GM12878 (cell line): ENCODE measurements at regions not wholly inside any gene's neighbourhood (a gene's known extent, or its start where the extent isn't known, plus 50 kb on each side); places are given as distances from the start of the nearest gene placed in this dataset.

Source experiments
- ATAC-seq: fragments of 200-7000 bp; cut with Tn5 transposase; 3 replicates; pipeline ENCODE4 v1.9.1; 2020; ENCODE audit warnings: mild to moderate bottlenecking, moderate library complexity
- BruUV-seq: library from RNA; stranded (reverse); fragments of 400-500 nt; replicated peaks from 2 replicates; lab custom pipeline; 2021; lab: Mats Ljungman, UMichigan
- CTCF ChIA-PET: fragments of 300-600 bp; sonication (Branson Sonifier 250); formaldehyde crosslinking; extraction: SDS; loops from one replicate; lab custom pipeline; 2021; ENCODE audit warnings: inconsistent platforms; lab: Yijun Ruan, JAX
- POLR2A ChIA-PET: fragments of 350-600 bp; formaldehyde crosslinking; extraction: SDS; loops from one replicate; lab custom pipeline; 2021; ENCODE audit warnings: inconsistent platforms; lab: Charles Lee
- RAD21 ChIA-PET: fragments of 300-600 bp; sonication (Branson Sonifier 250); formaldehyde crosslinking; loops from one replicate; lab custom pipeline; 2023; ENCODE audit warnings: antibody characterized with exemption; ENCODE audit not compliant: unreplicated experiment; lab: Charles Lee
- SMC1A ChIA-PET: fragments of 300-600 bp; sonication (Branson Sonifier 250); formaldehyde crosslinking; loops from one replicate; lab custom pipeline; 2023; ENCODE audit not compliant: unreplicated experiment, uncharacterized antibody; lab: Charles Lee
- DNase-seq: peaks from one replicate; pipeline ENCODE4 v3.0.0-alpha.2; 2011; ENCODE audit warnings: low read depth, low spot score
- FAIRE-seq: peaks from 3 replicates; lab custom pipeline; 2011; peaks lifted over from hg19 to GRCh38; lab: Jason Lieb, UNC
- H2AFZ ChIP-seq: 2 replicates; pipeline ENCODE4 v1.6.0; 2011; ENCODE audit warnings: low read depth, low read length, control low read depth; ENCODE audit not compliant: control insufficient read depth
- H3K27ac ChIP-seq: 2 replicates; pipeline ENCODE4 v1.5.1; 2011; ENCODE audit warnings: control low read depth; ENCODE audit not compliant: control insufficient read depth, insufficient read depth
- H3K27me3 ChIP-seq, 2 experiments: replicated peaks in 1 of 2; 2 replicates each; pipeline versions ENCODE4 v1.6.0 to v1.6.1; 2011; ENCODE audit warnings: low read length in 1 of 2; ENCODE audit not compliant: control insufficient read depth in 2 of 2, insufficient read depth in 2 of 2
- H3K36me3 ChIP-seq, 2 experiments: 2 replicates each; pipeline ENCODE4 v1.5.1; 2011; ENCODE audit warnings: low read length in 1 of 2; ENCODE audit not compliant: control insufficient read depth in 2 of 2, insufficient read depth in 2 of 2
- H3K4me1 ChIP-seq: 2 replicates; pipeline ENCODE4 v1.6.1; 2011; ENCODE audit warnings: mild to moderate bottlenecking, low read length, moderate library complexity, mixed read lengths; ENCODE audit not compliant: control insufficient read depth, insufficient read depth
- H3K4me2 ChIP-seq: 2 replicates; pipeline ENCODE4 v1.6.0; 2011; ENCODE audit warnings: control low read depth; ENCODE audit not compliant: control insufficient read depth, insufficient read depth
- H3K4me3 ChIP-seq: fragments of 200-600 bp; sonication (generic); 2 replicates; pipeline ENCODE4 v1.5.1; 2016
- H3K79me2 ChIP-seq: 2 replicates; pipeline ENCODE4 v1.6.0; 2011; ENCODE audit warnings: low read length; ENCODE audit not compliant: control insufficient read depth, insufficient read depth
- H3K9ac ChIP-seq: 2 replicates; pipeline ENCODE4 v1.8.0; 2011; ENCODE audit warnings: low read length, control low read depth, mixed read lengths; ENCODE audit not compliant: control insufficient read depth, insufficient read depth
- H3K9me3 ChIP-seq: replicated peaks from 3 replicates; pipeline ENCODE4 v1.5.1; 2011; ENCODE audit warnings: mild to moderate bottlenecking, low read length; ENCODE audit not compliant: control insufficient read depth, insufficient read depth
- H4K20me1 ChIP-seq: 2 replicates; pipeline ENCODE4 v1.6.0; 2011; ENCODE audit not compliant: control insufficient read depth, insufficient read depth
- BACH1 ChIP-seq: fragments of 450-650 bp; IDR thresholded peaks from 2 replicates; pipeline ENCODE4 v1.6.1; 2017; ENCODE audit warnings: mild to moderate bottlenecking, borderline replicate concordance
- BHLHE40 ChIP-seq, 2 experiments: fragments of 450-650 bp in 1 of 2; IDR thresholded peaks; 2 replicates each; pipeline ENCODE4 v1.6.1; 2011 to 2017; ENCODE audit warnings: low read depth in 2 of 2, borderline replicate concordance in 1 of 2, improper control_type of control experiment in 1 of 2, low read length in 1 of 2, mild to moderate bottlenecking in 1 of 2
- CBX3 ChIP-seq: fragments of 200-600 bp; sonication (generic); IDR thresholded peaks from 2 replicates; pipeline ENCODE4 v1.6.1; 2016; ENCODE audit warnings: low read depth, borderline replicate concordance
- ETV6 ChIP-seq, 2 experiments: fragments of 450-650 bp in 1 of 2; IDR thresholded peaks in 1 of 2; conservative IDR thresholded peaks in 1 of 2; 2 replicates each; pipeline ENCODE4 v1.6.1; 2014; ENCODE audit warnings: antibody characterized with exemption in 1 of 2, borderline replicate concordance in 1 of 2, low read depth in 1 of 2, mild to moderate bottlenecking in 1 of 2, moderate library complexity in 1 of 2
- EZH2 ChIP-seq: IDR thresholded peaks from 2 replicates; pipeline ENCODE4 v1.6.1; 2012; ENCODE audit warnings: low read depth, mild to moderate bottlenecking, control low read depth, inconsistent platforms, low read length, borderline replicate concordance; ENCODE audit not compliant: control insufficient read depth
- GABPA ChIP-seq: IDR thresholded peaks from 2 replicates; pipeline ENCODE4 v1.6.1; 2014; ENCODE audit warnings: antibody characterized with exemption, low read depth, mild to moderate bottlenecking, inconsistent platforms
- KDM1A ChIP-seq: fragments of 200-600 bp; sonication (generic); IDR thresholded peaks from 2 replicates; pipeline ENCODE4 v1.6.1; 2016; ENCODE audit warnings: borderline replicate concordance
- NFYA ChIP-seq: IDR thresholded peaks from 2 replicates; pipeline ENCODE4 v1.6.1; 2011; ENCODE audit warnings: low read depth, mild to moderate bottlenecking, low read length, improper control_type of control experiment, borderline replicate concordance
- NR2F1 ChIP-seq: fragments of 450-650 bp; conservative IDR thresholded peaks from 2 replicates; pipeline ENCODE4 v1.6.1; 2017; ENCODE audit warnings: mild to moderate bottlenecking
- PAX8 ChIP-seq: fragments of 450-650 bp; IDR thresholded peaks from 2 replicates; pipeline ENCODE4 v1.6.1; 2017; ENCODE audit warnings: mild to moderate bottlenecking, moderate library complexity
- PML ChIP-seq: IDR thresholded peaks from 2 replicates; pipeline ENCODE4 v1.6.1; 2012; ENCODE audit warnings: low read length, inconsistent platforms
- POU2F2 ChIP-seq: IDR thresholded peaks from 3 replicates; pipeline ENCODE4 v1.6.1; 2011; ENCODE audit warnings: low read depth, mild to moderate bottlenecking, low read length, borderline replicate concordance
- RAD51 ChIP-seq: fragments of 450-650 bp; IDR thresholded peaks from 2 replicates; pipeline ENCODE4 v1.6.1; 2016; ENCODE audit warnings: moderate library complexity, mild to moderate bottlenecking, inconsistent platforms
- SUPT20H ChIP-seq: IDR thresholded peaks from 2 replicates; pipeline ENCODE4 v1.6.1; 2011; ENCODE audit warnings: low read depth, mild to moderate bottlenecking, low read length, moderate library complexity, borderline replicate concordance; ENCODE audit not compliant: control insufficient read depth
- YBX1 ChIP-seq: fragments of 450-650 bp; IDR thresholded peaks from 2 replicates; pipeline ENCODE4 v1.6.1; 2016; ENCODE audit warnings: antibody characterized with exemption
- ZSCAN29 ChIP-seq: fragments of 450-650 bp; IDR thresholded peaks from 2 replicates; pipeline ENCODE4 v1.6.1; 2017; ENCODE audit warnings: mild to moderate bottlenecking, moderate library complexity
- WGBS: methylation state at CpG from one replicate; pipeline ENCODE4 v1.1.6; 2016; ENCODE audit warnings: low lambda C conversion rate; ENCODE audit not compliant: insufficient replicate concordance, insufficient coverage; ENCODE audit errors: missing lambda C conversion rate; 5-methylcytosine and 5-hydroxymethylcytosine counted together
- in situ Hi-C: fragments of 300-500 bp; cut with MboI; formaldehyde crosslinking; loops from 9 replicates; pipeline ENCODE4 v1.14.3; 2018; ENCODE audit warnings: mixed read lengths
- intact Hi-C: fragments of 100-400 bp; cut with micrococcal nuclease; formaldehyde crosslinking; loops from one replicate; pipeline ENCODE4 v1.14.2; 2022; ENCODE audit not compliant: unreplicated experiment
- TF ChIP-seq, protein P1 (sequence below): IDR thresholded peaks from 2 replicates; pipeline ENCODE4 v1.6.1; 2012; ENCODE audit warnings: low read depth, low read length, improper control_type of control experiment
- TF ChIP-seq, protein P2 (sequence below): fragments of 450-650 bp; IDR thresholded peaks from 2 replicates; pipeline ENCODE4 v1.6.1; 2016; ENCODE audit warnings: mild to moderate bottlenecking, moderate library complexity, borderline replicate concordance
- TF ChIP-seq, protein P3 (sequence below): fragments of 450-650 bp; IDR thresholded peaks from 2 replicates; pipeline ENCODE4 v1.6.1; 2014; ENCODE audit warnings: mild to moderate bottlenecking

DNA sequence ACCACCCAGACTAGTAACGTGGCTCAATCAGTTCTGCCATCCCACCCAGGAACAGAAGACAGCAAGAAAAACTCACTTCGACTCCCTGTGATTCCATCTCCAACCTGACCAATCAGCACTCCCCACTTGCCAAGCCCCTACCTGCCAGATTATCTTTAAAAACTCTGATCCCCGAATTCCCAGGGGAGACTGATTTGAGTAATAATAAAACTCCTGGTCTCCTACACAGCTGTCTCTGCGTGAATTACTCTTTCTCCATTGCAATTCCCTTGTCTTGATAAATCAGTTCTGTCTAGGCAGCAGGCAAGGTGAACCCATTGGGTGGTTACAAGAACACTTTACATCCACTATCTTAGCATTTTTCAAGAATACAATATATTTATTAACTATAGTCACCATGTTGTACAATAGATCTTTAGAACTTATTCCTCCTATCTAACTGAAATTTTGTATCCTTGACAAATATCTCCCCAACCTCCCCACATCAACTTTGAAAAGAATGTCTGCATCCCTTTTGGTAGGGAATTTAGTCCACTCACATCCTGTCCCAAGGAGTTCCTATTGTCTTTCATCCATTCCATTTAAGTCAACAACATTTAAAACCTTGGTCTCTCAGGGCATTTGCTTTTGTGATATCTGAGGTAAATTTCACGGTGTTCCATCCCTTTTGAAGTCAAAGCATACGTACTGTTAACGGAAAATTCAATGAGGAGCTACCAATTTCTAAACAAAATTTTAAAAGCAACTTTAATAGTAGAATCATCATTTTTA lies 163.7 kb downstream of the MACC1 start:
- ChIA-PET POLR2A (no interaction called here), SMC1A (interaction anchor here (2.0 kb wide), 1 partner anchor 31 kb away, joined by 5 read pairs; no protein-coding TSS in a partner anchor), RAD21 (no interaction called here), CTCF (no interaction called here)
- Histone ChIP-seq H2AFZ (no peak overlapping the region), H3K4me3 (no peak overlapping the region), H3K79me2 (no peaks in the 10 kb centered on the region), H3K4me2 (no peak overlapping the region), H3K27me3 (no peaks in the 10 kb centered on the region), H4K20me1 (no peaks in the 10 kb centered on the region), H3K9ac (no peak overlapping the region), H3K27ac (no peak overlapping the region), H3K36me3 (no peaks in the 10 kb centered on the region), H3K9me3 (no peaks in the 10 kb centered on the region), H3K4me1 (no peaks in the 10 kb centered on the region)
- intact Hi-C loops: no loop called here
- FAIRE-seq (no peak), ATAC-seq (no peak), DNase-seq (no peak)
- BruUV-seq: no TSS peak
- TF ChIP-seq ETV6 (conservative IDR thresholded peaks at IDR 0.05 in 1 of 2, IDR thresholded peaks at IDR 0.05 in 1 of 2; ENCODE audit: borderline replicate concordance in 1 of 2, low read depth in 1 of 2) (no peak), KDM1A (no peak), PAX8 (no peak), RAD51 (no peak), NFYA (no peak), BACH1 (no peak), YBX1 (no peak), GABPA (no peak), PML (no peak), CBX3 (no peak), EZH2 (no peak), NR2F1 (no peak), POU2F2 (no peak), BHLHE40 (IDR thresholded peaks at IDR 0.05; ENCODE audit: borderline replicate concordance in 1 of 2, low read depth in 2 of 2, low read length in 1 of 2) (no peak), ZSCAN29 (no peak), SUPT20H (no peak)
- TF ChIP-seq, protein P1, sequence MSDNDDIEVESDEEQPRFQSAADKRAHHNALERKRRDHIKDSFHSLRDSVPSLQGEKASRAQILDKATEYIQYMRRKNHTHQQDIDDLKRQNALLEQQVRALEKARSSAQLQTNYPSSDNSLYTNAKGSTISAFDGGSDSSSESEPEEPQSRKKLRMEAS: no peak
- TF ChIP-seq, protein P2, sequence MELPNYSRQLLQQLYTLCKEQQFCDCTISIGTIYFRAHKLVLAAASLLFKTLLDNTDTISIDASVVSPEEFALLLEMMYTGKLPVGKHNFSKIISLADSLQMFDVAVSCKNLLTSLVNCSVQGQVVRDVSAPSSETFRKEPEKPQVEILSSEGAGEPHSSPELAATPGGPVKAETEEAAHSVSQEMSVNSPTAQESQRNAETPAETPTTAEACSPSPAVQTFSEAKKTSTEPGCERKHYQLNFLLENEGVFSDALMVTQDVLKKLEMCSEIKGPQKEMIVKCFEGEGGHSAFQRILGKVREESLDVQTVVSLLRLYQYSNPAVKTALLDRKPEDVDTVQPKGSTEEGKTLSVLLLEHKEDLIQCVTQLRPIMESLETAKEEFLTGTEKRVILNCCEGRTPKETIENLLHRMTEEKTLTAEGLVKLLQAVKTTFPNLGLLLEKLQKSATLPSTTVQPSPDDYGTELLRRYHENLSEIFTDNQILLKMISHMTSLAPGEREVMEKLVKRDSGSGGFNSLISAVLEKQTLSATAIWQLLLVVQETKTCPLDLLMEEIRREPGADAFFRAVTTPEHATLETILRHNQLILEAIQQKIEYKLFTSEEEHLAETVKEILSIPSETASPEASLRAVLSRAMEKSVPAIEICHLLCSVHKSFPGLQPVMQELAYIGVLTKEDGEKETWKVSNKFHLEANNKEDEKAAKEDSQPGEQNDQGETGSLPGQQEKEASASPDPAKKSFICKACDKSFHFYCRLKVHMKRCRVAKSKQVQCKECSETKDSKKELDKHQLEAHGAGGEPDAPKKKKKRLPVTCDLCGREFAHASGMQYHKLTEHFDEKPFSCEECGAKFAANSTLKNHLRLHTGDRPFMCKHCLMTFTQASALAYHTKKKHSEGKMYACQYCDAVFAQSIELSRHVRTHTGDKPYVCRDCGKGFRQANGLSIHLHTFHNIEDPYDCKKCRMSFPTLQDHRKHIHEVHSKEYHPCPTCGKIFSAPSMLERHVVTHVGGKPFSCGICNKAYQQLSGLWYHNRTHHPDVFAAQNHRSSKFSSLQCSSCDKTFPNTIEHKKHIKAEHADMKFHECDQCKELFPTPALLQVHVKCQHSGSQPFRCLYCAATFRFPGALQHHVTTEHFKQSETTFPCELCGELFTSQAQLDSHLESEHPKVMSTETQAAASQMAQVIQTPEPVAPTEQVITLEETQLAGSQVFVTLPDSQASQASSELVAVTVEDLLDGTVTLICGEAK: no peak
- TF ChIP-seq, protein P3, sequence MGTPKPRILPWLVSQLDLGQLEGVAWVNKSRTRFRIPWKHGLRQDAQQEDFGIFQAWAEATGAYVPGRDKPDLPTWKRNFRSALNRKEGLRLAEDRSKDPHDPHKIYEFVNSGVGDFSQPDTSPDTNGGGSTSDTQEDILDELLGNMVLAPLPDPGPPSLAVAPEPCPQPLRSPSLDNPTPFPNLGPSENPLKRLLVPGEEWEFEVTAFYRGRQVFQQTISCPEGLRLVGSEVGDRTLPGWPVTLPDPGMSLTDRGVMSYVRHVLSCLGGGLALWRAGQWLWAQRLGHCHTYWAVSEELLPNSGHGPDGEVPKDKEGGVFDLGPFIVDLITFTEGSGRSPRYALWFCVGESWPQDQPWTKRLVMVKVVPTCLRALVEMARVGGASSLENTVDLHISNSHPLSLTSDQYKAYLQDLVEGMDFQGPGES: no peak
- WGBS: 39% methylated on average over 7 of the region's 7 CpGs
- in situ Hi-C loops: no loop called here
